HepG2 (cell line): ENCODE measurements at regions not wholly inside any gene's neighbourhood (a gene's known extent, or its start where the extent isn't known, plus 50 kb on each side); places are given as distances from the start of the nearest gene placed in this dataset.

ENCODE experiments used
- ATAC-seq: fragments of 200-7000 bp; cut with Tn5 transposase; 3 replicates; pipeline ENCODE4 v1.9.1; 2020; ENCODE audit warnings: mild to moderate bottlenecking, moderate library complexity
- BruUV-seq: library from RNA; stranded (reverse); fragments of 400-500 nt; replicated peaks from 2 replicates; lab custom pipeline; 2021; lab: Mats Ljungman, UMichigan
- CTCF ChIA-PET: fragments of 300-600 bp; formaldehyde crosslinking; extraction: SDS; loops from one replicate; lab custom pipeline; 2021; ENCODE audit warnings: low total read pairs, inconsistent platforms, low intra/inter-chr PET ratio; lab: Yijun Ruan, JAX
- POLR2A ChIA-PET: fragments of 350-600 bp; sonication (Branson Sonifier 250); formaldehyde crosslinking; loops from one replicate; lab custom pipeline; 2020; ENCODE audit warnings: antibody characterized with exemption, inconsistent platforms; lab: Yijun Ruan, JAX
- DNase-seq: peaks from one replicate; pipeline ENCODE4 v3.0.0-alpha.2; 2015; ENCODE audit warnings: low spot score
- FAIRE-seq: peaks from 3 replicates; lab custom pipeline; 2011; peaks lifted over from hg19 to GRCh38; lab: Jason Lieb, UNC
- H2AFZ ChIP-seq: one replicate; pipeline ENCODE4 v1.6.1; 2011; ENCODE audit warnings: low read length, inconsistent platforms
- H3K27ac ChIP-seq: fragments of 300-600 bp; 3 replicates; pipeline ENCODE4 v1.8.0; 2011; ENCODE audit warnings: mixed run types, mild to moderate bottlenecking, mixed read lengths, low read length, inconsistent platforms; ENCODE audit not compliant: insufficient read depth; ENCODE audit errors: extremely low read length
- H3K27me3 ChIP-seq, 2 experiments: fragments of 200-600 bp in 1 of 2; 2 replicates in 1 of 2; 3 replicates in 1 of 2; pipeline versions ENCODE4 v1.6.0 to v1.8.0; 2011; ENCODE audit warnings: low read length in 2 of 2, mild to moderate bottlenecking in 2 of 2, moderate library complexity in 2 of 2, inconsistent platforms in 1 of 2; ENCODE audit not compliant: insufficient read depth in 2 of 2, control insufficient read depth in 1 of 2
- H3K36me3 ChIP-seq, 2 experiments: fragments of 200-600 bp in 1 of 2; replicated peaks in 1 of 2; 2 replicates in 1 of 2; 3 replicates in 1 of 2; pipeline versions ENCODE4 v1.5.1 to v1.8.0; 2011; ENCODE audit warnings: low read length in 2 of 2, inconsistent platforms in 1 of 2; ENCODE audit not compliant: insufficient read depth in 2 of 2, control insufficient read depth in 1 of 2
- H3K4me1 ChIP-seq: 2 replicates; pipeline ENCODE4 v1.5.1; 2012; ENCODE audit warnings: low read length, inconsistent platforms; ENCODE audit not compliant: insufficient read depth
- H3K4me2 ChIP-seq: 2 replicates; pipeline ENCODE4 v1.6.0; 2011; ENCODE audit warnings: low read depth, low read length, inconsistent platforms
- H3K4me3 ChIP-seq, 3 experiments: fragments of 200-600 bp in 1 of 3; sonication (generic), shearing (Covaris generic) in 1 of 3; replicated peaks in 1 of 3; 2 replicates each; pipeline ENCODE4 v1.5.1; 2011 to 2016; ENCODE audit warnings: low read length in 3 of 3, inconsistent platforms in 2 of 3, low read depth in 2 of 3, mild to moderate bottlenecking in 2 of 3, control low read depth in 1 of 3, mixed read lengths in 1 of 3; ENCODE audit not compliant: insufficient read depth in 1 of 3
- H3K79me2 ChIP-seq: one replicate; pipeline ENCODE4 v1.6.1; 2011; ENCODE audit warnings: low read length, inconsistent platforms; ENCODE audit not compliant: insufficient read depth
- H3K9ac ChIP-seq: 2 replicates; pipeline ENCODE4 v1.6.0; 2011; ENCODE audit warnings: mild to moderate bottlenecking, low read depth, low read length, inconsistent platforms; ENCODE audit not compliant: insufficient read depth
- H3K9me3 ChIP-seq: 2 replicates; pipeline ENCODE4 v1.5.1; 2012; ENCODE audit warnings: mild to moderate bottlenecking, low read length
- H4K20me1 ChIP-seq: 2 replicates; pipeline ENCODE4 v1.6.0; 2011; ENCODE audit warnings: inconsistent platforms, mild to moderate bottlenecking, low read length, moderate library complexity; ENCODE audit not compliant: insufficient read depth
- CSRNP1 ChIP-seq: sonication (generic); formaldehyde crosslinking; IDR thresholded peaks from 2 replicates; pipeline ENCODE4 v1.8.1; 2023; ENCODE audit warnings: mild to moderate bottlenecking, missing genetic modification reagents
- GTF3A ChIP-seq: sonication (generic); formaldehyde crosslinking; conservative IDR thresholded peaks from 2 replicates; pipeline ENCODE4 v1.4.0; 2020; ENCODE audit warnings: mild to moderate bottlenecking, missing genetic modification reagents
- HNRNPK ChIP-seq: fragments of 200-400 bp; formaldehyde crosslinking; IDR thresholded peaks from 2 replicates; pipeline ENCODE4 v1.6.1; 2018; ENCODE audit warnings: low read length, low read depth, moderate library complexity, mild to moderate bottlenecking; ENCODE audit not compliant: poor library complexity, severe bottlenecking
- IRF2 ChIP-seq: IDR thresholded peaks from 2 replicates; pipeline ENCODE4 v1.6.1; 2018; ENCODE audit warnings: missing genetic modification reagents, missing compliant biosample characterization
- MAFG ChIP-seq: sonication (generic); formaldehyde crosslinking; IDR thresholded peaks from 2 replicates; pipeline ENCODE4 v1.5.1; 2020; ENCODE audit warnings: mild to moderate bottlenecking, missing genetic modification reagents
- SRSF9 ChIP-seq: fragments of 200-400 bp; formaldehyde crosslinking; IDR thresholded peaks from 2 replicates; pipeline ENCODE4 v1.6.1; 2018; ENCODE audit warnings: borderline replicate concordance, mild to moderate bottlenecking, low read depth, low read length; ENCODE audit not compliant: insufficient read depth, poor library complexity, severe bottlenecking
- WGBS: methylation state at CpG from one replicate; pipeline ENCODE4 v1.1.6; 2017; ENCODE audit warnings: low lambda C conversion rate; 5-methylcytosine and 5-hydroxymethylcytosine counted together
- in situ Hi-C: cut with HindIII; loops from 2 replicates; pipeline ENCODE4 v1.10.0; 2017; ENCODE audit warnings: low pct_unique_long_range_greater_than_20kb; ENCODE audit not compliant: extremely low pct_ligation_motif_present
- intact Hi-C: fragments of 100-400 bp; cut with micrococcal nuclease; formaldehyde crosslinking; loops from one replicate; pipeline ENCODE4 v1.10.0; 2022; ENCODE audit not compliant: unreplicated experiment
- TF ChIP-seq, protein P1 (sequence below): sonication (generic); formaldehyde crosslinking; conservative IDR thresholded peaks from 2 replicates; pipeline ENCODE4 v1.8.0; 2022; ENCODE audit warnings: low read depth, missing genetic modification reagents
- TF ChIP-seq, protein P2 (sequence below): sonication (generic); formaldehyde crosslinking; IDR thresholded peaks from 2 replicates; pipeline ENCODE4 v1.4.0; 2020; ENCODE audit warnings: missing genetic modification reagents
- TF ChIP-seq, protein P3 (sequence below): sonication (generic); formaldehyde crosslinking; conservative IDR thresholded peaks from 2 replicates; pipeline ENCODE4 v1.8.1; 2023; ENCODE audit warnings: missing genetic modification reagents
- TF ChIP-seq, protein P4 (sequence below): sonication (generic); formaldehyde crosslinking; IDR thresholded peaks from 2 replicates; pipeline ENCODE4 v1.4.0; 2020; ENCODE audit warnings: missing genetic modification reagents, borderline replicate concordance

GRCh38 chr9:106405871-106406435 lies 457.0 kb upstream of the ZNF462 start:
- Histone ChIP-seq H3K4me1 (peaks cover 7% of the 10 kb centered on the region; the same call in 1 of the 2 replicates), H3K27ac (no peak overlapping the region), H3K27me3 (no peaks in the 10 kb centered on the region), H3K9ac (no peak overlapping the region), H3K4me3 (no peak overlapping the region), H4K20me1 (no peaks in the 10 kb centered on the region), H3K4me2 (no peak overlapping the region), H3K79me2 (no peaks in the 10 kb centered on the region), H3K9me3 (peaks cover 6% of the 10 kb centered on the region; the same call in 1 of the 2 replicates), H2AFZ (no peak overlapping the region), H3K36me3 (no peaks in the 10 kb centered on the region)
- BruUV-seq, result no TSS peak
- WGBS, result 39% methylated on average over 2 of the region's 2 CpGs
- ChIA-PET CTCF (no interaction called here), POLR2A (no interaction called here)
- in situ Hi-C loops (no loop called here), intact Hi-C loops (no loop called here)
- DNase-seq (no peak), FAIRE-seq (no peak), ATAC-seq (no peak)
- TF ChIP-seq CSRNP1 (CRISPR knock-in tag) (no peak), HNRNPK (no peak), GTF3A (CRISPR knock-in tag) (no peak), IRF2 (CRISPR knock-in tag) (no peak), SRSF9 (no peak), MAFG (CRISPR knock-in tag) (no peak)
- TF ChIP-seq, protein P1, sequence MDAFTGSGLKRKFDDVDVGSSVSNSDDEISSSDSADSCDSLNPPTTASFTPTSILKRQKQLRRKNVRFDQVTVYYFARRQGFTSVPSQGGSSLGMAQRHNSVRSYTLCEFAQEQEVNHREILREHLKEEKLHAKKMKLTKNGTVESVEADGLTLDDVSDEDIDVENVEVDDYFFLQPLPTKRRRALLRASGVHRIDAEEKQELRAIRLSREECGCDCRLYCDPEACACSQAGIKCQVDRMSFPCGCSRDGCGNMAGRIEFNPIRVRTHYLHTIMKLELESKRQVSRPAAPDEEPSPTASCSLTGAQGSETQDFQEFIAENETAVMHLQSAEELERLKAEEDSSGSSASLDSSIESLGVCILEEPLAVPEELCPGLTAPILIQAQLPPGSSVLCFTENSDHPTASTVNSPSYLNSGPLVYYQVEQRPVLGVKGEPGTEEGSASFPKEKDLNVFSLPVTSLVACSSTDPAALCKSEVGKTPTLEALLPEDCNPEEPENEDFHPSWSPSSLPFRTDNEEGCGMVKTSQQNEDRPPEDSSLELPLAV (CRISPR knock-in tag), result no peak
- TF ChIP-seq, protein P2, sequence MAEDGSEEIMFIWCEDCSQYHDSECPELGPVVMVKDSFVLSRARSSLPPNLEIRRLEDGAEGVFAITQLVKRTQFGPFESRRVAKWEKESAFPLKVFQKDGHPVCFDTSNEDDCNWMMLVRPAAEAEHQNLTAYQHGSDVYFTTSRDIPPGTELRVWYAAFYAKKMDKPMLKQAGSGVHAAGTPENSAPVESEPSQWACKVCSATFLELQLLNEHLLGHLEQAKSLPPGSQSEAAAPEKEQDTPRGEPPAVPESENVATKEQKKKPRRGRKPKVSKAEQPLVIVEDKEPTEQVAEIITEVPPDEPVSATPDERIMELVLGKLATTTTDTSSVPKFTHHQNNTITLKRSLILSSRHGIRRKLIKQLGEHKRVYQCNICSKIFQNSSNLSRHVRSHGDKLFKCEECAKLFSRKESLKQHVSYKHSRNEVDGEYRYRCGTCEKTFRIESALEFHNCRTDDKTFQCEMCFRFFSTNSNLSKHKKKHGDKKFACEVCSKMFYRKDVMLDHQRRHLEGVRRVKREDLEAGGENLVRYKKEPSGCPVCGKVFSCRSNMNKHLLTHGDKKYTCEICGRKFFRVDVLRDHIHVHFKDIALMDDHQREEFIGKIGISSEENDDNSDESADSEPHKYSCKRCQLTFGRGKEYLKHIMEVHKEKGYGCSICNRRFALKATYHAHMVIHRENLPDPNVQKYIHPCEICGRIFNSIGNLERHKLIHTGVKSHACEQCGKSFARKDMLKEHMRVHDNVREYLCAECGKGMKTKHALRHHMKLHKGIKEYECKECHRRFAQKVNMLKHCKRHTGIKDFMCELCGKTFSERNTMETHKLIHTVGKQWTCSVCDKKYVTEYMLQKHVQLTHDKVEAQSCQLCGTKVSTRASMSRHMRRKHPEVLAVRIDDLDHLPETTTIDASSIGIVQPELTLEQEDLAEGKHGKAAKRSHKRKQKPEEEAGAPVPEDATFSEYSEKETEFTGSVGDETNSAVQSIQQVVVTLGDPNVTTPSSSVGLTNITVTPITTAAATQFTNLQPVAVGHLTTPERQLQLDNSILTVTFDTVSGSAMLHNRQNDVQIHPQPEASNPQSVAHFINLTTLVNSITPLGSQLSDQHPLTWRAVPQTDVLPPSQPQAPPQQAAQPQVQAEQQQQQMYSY (CRISPR knock-in tag), result no peak
- TF ChIP-seq, protein P3, sequence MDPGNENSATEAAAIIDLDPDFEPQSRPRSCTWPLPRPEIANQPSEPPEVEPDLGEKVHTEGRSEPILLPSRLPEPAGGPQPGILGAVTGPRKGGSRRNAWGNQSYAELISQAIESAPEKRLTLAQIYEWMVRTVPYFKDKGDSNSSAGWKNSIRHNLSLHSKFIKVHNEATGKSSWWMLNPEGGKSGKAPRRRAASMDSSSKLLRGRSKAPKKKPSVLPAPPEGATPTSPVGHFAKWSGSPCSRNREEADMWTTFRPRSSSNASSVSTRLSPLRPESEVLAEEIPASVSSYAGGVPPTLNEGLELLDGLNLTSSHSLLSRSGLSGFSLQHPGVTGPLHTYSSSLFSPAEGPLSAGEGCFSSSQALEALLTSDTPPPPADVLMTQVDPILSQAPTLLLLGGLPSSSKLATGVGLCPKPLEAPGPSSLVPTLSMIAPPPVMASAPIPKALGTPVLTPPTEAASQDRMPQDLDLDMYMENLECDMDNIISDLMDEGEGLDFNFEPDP (CRISPR knock-in tag), result no peak
- TF ChIP-seq, protein P4, sequence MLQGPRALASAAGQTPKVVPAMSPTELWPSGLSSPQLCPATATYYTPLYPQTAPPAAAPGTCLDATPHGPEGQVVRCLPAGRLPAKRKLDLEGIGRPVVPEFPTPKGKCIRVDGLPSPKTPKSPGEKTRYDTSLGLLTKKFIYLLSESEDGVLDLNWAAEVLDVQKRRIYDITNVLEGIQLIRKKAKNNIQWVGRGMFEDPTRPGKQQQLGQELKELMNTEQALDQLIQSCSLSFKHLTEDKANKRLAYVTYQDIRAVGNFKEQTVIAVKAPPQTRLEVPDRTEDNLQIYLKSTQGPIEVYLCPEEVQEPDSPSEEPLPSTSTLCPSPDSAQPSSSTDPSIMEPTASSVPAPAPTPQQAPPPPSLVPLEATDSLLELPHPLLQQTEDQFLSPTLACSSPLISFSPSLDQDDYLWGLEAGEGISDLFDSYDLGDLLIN (CRISPR knock-in tag), result no peak
